GM12872 (cell line): ENCODE measurements at regions not wholly inside any gene's neighbourhood (a gene's known extent, or its start where the extent isn't known, plus 50 kb on each side); places are given as distances from the start of the nearest gene placed in this dataset.

Source experiments
- TF ChIP-seq, protein P1 (sequence below): IDR thresholded peaks from 3 replicates; pipeline ENCODE4 v1.5.1; 2011; ENCODE audit warnings: low read depth, mild to moderate bottlenecking, low read length, moderate library complexity; ENCODE audit not compliant: insufficient read depth

DNA sequence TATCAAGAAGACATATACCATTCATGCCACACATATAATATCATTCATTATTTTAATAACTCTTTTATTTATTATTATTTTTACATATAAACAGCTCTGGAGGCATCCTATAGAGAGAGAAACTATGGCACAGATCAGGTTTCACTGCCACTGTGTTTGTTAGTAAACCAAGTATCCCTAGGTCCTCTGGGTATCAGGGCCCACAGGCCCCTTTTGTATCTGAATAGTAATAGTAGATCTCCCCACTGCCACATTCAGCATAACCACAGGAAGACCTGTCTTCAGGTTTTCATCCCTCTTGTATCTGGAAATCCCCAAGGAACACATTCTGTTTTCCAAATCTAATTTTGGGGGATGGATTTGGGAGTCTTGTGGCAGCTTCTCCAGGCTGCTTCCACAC lies 94.0 kb downstream of the SPATA31D1 start:
- TF ChIP-seq, protein P1, sequence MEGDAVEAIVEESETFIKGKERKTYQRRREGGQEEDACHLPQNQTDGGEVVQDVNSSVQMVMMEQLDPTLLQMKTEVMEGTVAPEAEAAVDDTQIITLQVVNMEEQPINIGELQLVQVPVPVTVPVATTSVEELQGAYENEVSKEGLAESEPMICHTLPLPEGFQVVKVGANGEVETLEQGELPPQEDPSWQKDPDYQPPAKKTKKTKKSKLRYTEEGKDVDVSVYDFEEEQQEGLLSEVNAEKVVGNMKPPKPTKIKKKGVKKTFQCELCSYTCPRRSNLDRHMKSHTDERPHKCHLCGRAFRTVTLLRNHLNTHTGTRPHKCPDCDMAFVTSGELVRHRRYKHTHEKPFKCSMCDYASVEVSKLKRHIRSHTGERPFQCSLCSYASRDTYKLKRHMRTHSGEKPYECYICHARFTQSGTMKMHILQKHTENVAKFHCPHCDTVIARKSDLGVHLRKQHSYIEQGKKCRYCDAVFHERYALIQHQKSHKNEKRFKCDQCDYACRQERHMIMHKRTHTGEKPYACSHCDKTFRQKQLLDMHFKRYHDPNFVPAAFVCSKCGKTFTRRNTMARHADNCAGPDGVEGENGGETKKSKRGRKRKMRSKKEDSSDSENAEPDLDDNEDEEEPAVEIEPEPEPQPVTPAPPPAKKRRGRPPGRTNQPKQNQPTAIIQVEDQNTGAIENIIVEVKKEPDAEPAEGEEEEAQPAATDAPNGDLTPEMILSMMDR: no peak

DNA sequence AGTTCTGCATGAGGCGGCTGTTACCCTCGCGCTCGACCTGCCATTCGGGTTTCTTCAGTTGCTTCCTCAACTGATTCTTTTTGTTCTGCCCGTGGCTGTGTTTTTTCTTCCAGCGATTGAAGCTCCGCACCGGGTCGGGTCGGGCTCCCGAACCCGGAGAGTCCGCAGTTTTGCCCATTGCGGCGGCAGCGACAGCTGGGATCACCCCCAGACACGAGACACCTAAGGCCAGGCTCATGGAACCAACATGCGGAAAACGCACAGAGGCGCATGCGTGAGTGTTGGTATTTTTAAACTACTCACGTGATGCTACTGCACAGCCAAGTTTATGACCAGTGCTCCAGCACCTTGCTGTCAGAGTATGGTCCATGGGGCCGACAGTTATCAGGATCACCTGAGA lies 100.0 kb downstream of the SPATA31D1 start:
- TF ChIP-seq, protein P1: no peak

DNA sequence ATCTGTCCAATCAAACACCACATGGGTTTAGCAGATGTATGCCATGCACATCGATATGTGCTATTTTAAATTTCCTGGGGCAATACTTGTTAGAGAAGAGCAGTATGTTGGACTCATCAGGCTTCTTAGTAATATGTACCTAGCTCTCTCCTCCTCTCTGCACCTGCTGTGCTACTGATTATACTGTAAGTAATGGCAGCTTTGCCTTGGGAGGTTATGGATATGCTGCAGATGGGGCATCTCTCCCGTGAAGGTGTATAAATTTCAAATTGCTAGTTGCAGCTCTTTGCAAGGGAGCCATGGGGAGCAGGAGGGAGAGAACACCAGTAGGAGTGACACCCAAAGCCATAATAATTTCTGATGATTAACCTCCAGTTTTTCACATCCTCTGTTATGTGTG lies 101.5 kb downstream of the SPATA31D1 start:
- TF ChIP-seq, protein P1: no peak

DNA sequence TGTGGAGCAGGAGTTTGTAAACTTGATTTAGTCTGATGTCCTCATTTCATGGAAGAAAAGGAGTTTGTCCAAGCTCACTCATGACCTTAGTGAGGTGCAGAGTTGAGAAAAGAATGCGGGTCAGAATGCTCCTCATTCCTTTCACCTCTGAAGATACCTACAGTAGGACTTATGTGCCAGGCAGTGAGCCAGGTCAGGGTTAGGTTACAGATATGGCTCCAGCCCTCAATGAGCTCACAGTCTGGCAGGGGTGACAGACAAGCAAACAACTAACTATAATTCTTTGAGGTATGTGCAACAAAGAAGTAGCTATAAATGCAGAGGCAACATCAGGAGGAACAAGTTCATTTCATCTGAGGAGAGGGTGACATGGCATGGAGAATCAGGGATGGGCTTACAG lies 102.5 kb downstream of the SPATA31D1 start:
- TF ChIP-seq, protein P1: no peak

DNA sequence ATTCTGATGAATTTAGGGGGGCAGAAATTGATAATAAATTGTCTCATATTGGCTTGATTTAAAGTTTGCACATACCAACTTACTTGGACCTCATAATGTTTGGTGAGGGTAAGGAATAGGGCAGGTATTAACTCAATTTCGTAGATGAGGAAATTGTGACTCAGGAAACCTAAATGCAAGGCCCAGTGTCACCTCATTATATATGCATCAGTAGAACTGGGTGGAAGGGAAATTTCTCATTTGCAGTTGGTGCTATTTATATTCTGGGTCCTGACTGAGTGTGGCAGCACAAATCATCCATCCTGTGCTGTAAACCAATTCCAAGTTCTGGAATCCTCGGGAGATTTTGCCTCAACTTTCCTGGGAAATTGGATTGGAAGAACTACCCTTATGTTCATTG lies 103.0 kb downstream of the SPATA31D1 start:
- TF ChIP-seq, protein P1: no peak

DNA sequence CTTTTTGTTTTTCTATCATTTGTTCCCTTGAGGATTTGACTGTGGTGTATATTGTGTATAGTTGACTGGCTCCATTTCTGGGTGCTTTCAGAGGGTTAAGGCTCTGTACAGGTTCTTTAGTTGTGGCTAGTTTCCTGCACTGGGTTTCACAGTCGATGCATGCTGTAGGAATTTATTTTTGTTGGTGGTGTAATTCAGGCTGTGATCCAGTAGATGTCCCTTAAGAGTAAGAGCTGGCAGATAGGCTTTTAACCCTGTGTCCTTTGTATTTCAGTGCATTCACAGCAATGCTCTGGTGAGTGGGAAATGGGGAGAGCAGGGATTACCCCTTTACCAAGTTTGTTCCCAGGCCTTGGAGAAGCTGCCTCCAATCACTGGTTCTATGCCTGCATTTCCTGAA lies 112.9 kb downstream of the SPATA31D1 start:
- TF ChIP-seq, protein P1: no peak

DNA sequence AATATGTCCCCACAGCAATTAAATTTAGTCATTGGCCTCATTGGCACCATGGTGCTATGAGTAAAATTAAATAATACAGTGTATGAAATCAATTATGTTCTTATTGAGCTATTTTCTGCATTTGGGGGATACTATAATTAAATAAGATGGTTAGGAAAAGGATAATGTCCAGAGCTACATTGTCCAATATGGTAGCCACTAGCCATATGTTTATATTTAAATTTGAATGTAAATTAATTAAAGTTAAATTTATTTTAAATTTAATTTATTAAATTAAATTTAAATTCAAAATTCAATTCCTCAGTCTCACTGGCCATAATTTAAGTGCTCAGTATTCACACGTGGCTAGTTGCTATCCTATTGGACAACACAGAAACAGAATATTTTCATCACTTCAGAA lies 115.7 kb downstream of the SPATA31D1 start:
- TF ChIP-seq, protein P1: no peak

DNA sequence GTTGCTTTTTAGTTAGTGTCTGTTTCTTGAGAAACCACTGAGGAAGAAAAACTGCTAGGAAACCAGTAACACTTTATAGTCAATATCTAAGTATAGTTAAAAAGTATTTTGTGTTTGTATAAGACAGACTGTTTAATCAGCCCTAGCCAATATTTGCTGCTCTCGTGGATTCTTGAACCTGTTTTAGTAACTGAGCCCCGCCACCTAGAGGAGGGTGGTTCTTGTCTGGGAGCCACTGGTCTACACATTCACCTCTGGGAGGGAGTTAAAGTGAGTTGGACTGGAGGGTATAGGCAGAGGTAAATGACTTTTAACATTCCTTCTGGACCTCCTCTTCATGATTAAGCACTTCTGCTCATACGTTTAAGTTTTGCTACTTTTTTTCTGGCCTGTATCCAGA lies 117.2 kb downstream of the SPATA31D1 start:
- TF ChIP-seq, protein P1: no peak
